Epithelial cell of prostate (primary cell): ENCODE measurements at regions not wholly inside any gene's neighbourhood (a gene's known extent, or its start where the extent isn't known, plus 50 kb on each side); places are given as distances from the start of the nearest gene placed in this dataset.
A peak's percentile ranks its signal among the peaks of the same experiment; 100 is the strongest.
"Not testable (repeated sequence)": the region's sequence is repeated elsewhere in the genome, so short reads cannot be mapped to it uniquely, and the experiment has no call there.

Source experiments
- DNase-seq: peaks from one replicate; pipeline ENCODE4 v3.0.0-alpha.2; 2011; ENCODE audit warnings: low read depth, low spot score
- H3K27ac ChIP-seq: fragments of 450-650 bp; 2 replicates; pipeline ENCODE4 v1.5.1; 2017; ENCODE audit warnings: mild to moderate bottlenecking

GRCh38 chr13:81106348-81106747, 765.4 kb upstream of the SPRY2 start:
- H3K27ac ChIP-seq: no peak overlapping the region
- no peak for DNase-seq

- DNase-seq: no peak
Observed at GRCh38 chr13:81104035-81104715, 763.2 kb upstream of the SPRY2 start.

GRCh38 chr13:81102066-81102465, 761.1 kb upstream of the SPRY2 start:
- not testable (repeated sequence) for DNase-seq, H3K27ac ChIP-seq

More at GRCh38 chr13:81104035-81104715, 763.2 kb upstream of the SPRY2 start:
- no peak overlapping the region for H3K27ac ChIP-seq

GRCh38 chr13:81089371-81090157, 748.6 kb upstream of the SPRY2 start:
- DNase-seq: no peak
- no peak overlapping the region for H3K27ac ChIP-seq

GRCh38 chr13:81080911-81081454, 740.1 kb upstream of the SPRY2 start:
- no peak overlapping the region for H3K27ac ChIP-seq
- no peak for DNase-seq

GRCh38 chr13:81078048-81078447, 737.1 kb upstream of the SPRY2 start:
- no peak for DNase-seq
- H3K27ac ChIP-seq: no peak overlapping the region

- not testable (repeated sequence) for DNase-seq, H3K27ac ChIP-seq
Observed at GRCh38 chr13:81069822-81070221, 728.9 kb upstream of the SPRY2 start.

GRCh38 chr13:81058916-81059290, 718.0 kb upstream of the SPRY2 start:
- no peak for DNase-seq
- H3K27ac ChIP-seq: peak overlapping the region; percentile 61

- H3K27ac ChIP-seq: peak overlapping the region; percentile 61
- DNase-seq: no peak
Observed at GRCh38 chr13:81058211-81058915, 717.4 kb upstream of the SPRY2 start.

- no peak for DNase-seq
- no peak overlapping the region for H3K27ac ChIP-seq
Observed at GRCh38 chr13:81051873-81052272, 710.9 kb upstream of the SPRY2 start.

- DNase-seq: no peak
- no peak overlapping the region for H3K27ac ChIP-seq
Observed at GRCh38 chr13:81048026-81048461, 707.1 kb upstream of the SPRY2 start.

- no peak overlapping the region for H3K27ac ChIP-seq
- DNase-seq: no peak
Observed at GRCh38 chr13:81041761-81042160, 700.8 kb upstream of the SPRY2 start.

GRCh38 chr13:81031996-81032395, 691.1 kb upstream of the SPRY2 start:
- H3K27ac ChIP-seq: no peak overlapping the region
- DNase-seq: no peak

GRCh38 chr13:81025091-81025490, 684.2 kb upstream of the SPRY2 start:
- DNase-seq: no peak
- no peak overlapping the region for H3K27ac ChIP-seq

GRCh38 chr13:81021284-81021840, 680.4 kb upstream of the SPRY2 start:
- no peak for DNase-seq
- no peak overlapping the region for H3K27ac ChIP-seq

GRCh38 chr13:81020010-81020409, 679.1 kb upstream of the SPRY2 start:
- no peak for DNase-seq
- H3K27ac ChIP-seq: no peak overlapping the region

GRCh38 chr13:81018936-81019335, 678.0 kb upstream of the SPRY2 start:
- H3K27ac ChIP-seq: no peak overlapping the region
- DNase-seq: no peak

GRCh38 chr13:81017513-81018152, 676.7 kb upstream of the SPRY2 start:
- DNase-seq: peak; percentile 0
- no peak overlapping the region for H3K27ac ChIP-seq

GRCh38 chr13:81012031-81012430, 671.1 kb upstream of the SPRY2 start:
- H3K27ac ChIP-seq: no peak overlapping the region
- no peak for DNase-seq

- no peak overlapping the region for H3K27ac ChIP-seq
- no peak for DNase-seq
Observed at GRCh38 chr13:81001828-81002385, 661.0 kb upstream of the SPRY2 start.
